M059J (cell line): ENCODE measurements at regions not wholly inside any gene's neighbourhood (a gene's known extent, or its start where the extent isn't known, plus 50 kb on each side); places are given as distances from the start of the nearest gene placed in this dataset.
"Not testable (repeated sequence)": the region's sequence is repeated elsewhere in the genome, so short reads cannot be mapped to it uniquely, and the experiment has no call there.

Experiments
- DNase-seq: peaks from one replicate; pipeline ENCODE4 v3.0.0-alpha.2; 2012; ENCODE audit warnings: low read depth

DNA sequence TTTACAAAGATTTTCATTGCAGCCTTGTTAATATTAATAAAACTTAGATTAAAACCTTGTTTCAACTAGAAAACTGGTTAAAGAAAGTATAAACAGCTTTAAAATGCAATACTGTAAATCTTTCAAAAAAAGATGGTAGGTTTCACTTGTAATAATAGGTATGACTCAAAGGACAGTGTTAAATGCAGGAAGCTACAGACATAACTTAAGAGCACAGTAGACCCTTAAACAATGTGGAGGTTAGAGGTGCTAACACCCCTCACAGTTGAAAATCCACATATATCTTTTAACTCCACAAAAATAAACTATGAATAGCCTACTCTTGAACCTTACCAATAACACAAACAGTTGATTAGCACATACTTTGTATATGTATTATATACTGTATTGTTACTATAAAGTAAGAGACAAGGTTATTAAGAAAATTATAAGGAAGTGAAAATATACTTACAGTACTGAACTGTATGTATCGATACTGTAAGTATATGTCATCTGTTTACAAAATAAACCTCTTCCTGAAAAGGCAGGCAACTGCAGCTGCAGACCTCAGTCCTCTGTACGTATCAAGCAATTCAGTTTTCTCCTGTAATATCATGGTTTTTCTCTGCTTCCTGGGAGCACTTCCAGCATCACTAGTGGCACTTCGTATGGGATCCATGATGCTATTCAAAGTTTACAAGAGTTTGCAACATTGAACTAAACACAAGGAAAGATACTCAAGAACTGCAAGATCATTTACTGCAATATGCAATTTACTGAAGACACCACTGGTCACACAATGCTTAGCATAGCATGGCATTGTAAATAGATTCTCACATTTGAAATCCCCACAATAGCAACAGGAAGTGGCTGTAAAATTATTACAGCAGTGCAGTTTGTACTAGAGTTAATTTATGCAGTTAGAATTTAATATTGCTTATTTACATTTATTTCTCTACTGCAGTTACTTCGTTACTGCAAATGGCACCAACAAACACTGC is 610.5 kb upstream of the LRRTM4 start:
- no peak for DNase-seq

DNA sequence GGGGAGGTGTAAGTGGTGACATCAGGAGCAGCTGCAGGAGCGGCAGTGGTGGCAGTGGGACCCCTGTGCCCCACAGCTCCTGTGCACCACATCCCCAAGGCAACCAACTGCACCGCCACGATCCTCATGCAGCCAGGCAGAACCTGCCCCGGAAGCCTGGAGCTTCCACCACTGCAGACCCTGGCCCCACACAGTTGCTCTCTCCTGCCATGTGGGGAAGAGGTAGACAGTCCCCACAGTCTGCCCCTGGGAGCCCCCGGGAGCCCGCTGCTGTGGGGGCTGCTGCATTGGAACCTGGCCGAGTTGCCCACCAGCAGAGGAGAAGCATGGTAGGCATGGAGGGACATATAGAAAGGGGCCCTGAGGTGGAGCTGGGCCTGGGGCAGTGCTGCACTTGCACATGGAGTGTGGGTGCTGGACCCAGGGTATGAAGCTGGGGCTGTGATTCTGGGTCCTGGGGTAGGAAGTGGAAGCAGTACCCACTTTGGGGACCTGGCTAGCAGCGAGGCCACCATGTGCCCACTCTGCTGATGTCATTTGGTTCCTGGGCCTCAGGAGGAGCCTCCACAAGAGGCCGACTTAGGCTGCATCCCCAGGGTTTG is 623.3 kb upstream of the LRRTM4 start:
- DNase-seq: no peak

DNA sequence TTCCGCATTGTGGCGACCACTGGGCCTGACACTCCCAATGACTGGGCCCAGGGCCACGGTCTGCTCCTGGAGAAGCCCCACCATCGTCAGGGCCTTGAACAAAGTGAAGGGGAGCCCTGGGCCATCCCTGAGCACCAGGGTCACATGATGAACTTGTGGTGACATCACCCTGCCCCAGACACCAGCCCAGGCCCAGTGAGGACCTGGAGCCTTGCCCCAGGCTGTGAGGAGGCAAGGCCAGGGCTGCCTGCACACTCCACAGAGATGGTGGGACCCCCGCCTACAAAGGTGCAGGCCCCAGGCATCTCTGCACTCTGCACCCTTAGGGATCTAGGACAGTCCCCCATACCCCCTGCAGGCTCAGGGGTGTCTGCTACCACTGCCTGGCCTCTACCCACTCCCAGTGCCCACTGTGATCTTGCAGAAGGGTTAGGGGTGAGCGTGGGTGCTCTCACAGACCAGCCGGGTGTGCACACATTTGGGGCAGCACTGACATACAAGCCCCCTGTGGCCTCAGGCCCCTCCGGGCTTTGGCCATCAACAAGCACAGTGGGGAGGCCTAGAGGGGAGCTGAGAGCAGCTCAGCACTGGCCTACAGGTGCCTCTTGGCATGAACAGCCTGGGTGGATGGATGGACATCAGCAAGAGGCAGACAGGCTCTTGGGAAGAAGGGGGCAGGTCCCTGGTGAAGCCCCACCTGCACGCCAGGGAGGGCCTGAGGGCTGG is 624.0 kb upstream of the LRRTM4 start:
- DNase-seq: no peak

DNA sequence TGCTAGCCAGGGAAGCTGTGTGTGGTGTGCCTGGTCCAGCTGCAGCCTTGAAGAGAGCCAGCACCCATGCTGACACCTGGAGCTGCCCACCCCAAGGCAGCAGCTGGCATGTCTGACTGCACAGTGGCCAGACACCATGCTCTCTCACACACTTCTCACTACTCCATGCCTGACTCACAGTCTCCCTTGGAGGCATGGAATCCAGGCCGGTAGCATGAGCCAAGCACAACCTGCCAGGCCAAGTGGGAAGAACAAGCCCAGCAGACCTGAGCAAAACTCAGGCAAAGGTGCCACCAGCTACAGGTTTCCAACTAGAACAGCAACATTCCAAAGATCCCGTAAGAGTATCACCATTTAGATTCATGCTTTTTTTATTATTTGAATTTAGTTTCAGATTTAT is 625.3 kb upstream of the LRRTM4 start:
- peak; percentile 38 for DNase-seq

DNA sequence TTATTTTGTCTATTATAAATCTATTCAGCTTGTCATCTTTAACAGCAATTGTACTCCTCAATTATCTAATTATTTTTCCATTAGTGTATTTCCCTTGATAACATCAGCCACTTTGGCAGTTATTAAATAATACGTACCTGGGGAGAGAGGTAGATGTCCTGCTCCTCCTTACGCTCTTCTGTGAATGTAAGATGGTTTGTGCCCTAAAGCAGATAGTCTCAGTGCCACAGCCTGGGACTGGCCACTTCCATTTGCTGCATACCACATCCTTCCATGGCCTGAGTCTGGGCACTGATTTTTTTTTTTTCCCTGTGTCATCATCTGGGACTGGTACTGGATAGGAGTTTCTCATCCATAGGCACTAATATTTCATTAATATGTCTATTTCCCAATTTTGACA is 632.4 kb upstream of the LRRTM4 start:
- DNase-seq: no peak

DNA sequence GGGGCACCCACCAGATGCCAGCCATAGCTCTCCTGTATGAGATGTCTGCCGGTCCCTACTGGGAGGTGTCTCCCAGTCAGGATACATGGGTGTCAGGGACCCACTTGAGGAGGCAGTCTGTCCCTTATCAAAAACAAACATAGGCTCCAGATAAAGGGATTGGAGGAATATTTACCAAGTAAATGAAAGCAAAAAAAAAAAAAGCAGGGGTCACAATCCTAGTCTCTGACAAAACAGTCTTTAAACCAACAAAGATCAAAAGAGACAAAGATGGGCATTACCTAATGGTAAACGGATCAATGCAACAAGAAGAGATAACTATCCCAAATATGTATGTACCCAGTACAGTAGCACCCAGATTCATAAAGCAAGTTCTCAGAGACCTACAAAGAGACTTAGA is 640.0 kb upstream of the LRRTM4 start:
- no peak for DNase-seq

DNA sequence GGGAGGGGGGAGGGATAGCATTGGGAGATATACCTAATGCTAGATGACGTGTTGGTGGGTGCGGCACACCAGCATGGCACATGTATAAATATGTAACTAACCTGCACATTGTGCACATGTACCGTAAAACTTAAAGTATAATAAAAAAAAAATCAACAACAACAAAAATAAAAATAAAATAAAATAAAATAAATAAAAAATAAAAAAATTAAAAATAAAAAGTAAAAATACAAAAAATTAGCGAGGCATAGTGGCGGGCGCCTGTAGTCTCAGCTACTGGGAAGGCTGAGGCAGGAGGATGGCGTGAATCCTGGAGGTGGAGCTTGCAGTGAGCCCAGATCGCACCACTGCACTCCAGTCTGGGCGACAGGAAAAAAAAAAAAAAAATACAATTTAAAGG is 650.0 kb upstream of the LRRTM4 start:
- not testable (repeated sequence) for DNase-seq

DNA sequence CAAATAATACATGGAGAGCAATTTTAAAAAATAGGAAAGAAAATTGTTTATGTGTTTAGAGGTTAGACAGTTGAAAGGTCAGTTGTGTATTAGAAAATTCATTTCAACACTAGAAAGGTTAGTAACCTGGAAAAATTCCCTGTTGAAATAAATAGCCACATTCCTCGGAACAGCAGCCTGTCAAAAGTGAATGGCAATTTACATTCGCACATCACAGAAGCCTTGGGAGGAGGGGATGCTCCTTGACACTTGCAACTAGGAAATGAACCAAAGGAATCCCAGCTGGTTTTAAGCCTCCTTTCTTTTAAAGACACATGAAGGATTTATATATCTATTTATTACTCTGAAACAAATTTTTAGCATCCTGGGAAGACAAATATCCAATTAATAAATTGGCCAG is 653.5 kb upstream of the LRRTM4 start:
- DNase-seq: no peak

DNA sequence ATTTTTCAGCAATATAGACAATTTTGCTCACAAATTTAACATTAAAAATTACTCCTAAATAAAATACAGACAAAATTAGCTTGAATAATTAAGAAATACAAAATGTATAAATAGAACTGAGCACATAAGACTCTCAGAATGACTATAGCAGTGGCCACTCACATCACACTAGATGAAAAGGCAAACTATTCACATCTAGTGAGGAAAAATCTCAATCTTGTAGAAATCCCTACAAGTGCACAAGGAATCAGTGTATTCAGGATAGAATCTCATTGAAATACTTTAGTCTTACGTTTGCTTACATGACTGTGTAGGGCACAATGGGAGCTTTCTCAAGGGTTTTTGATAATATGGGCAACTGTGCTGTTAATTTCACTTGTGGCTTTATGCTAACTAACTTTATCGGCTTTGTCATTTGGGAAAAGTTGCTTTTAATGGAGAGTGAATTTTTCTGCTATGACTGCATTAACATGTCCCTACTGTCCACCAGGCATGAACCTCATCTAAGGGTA is 678.9 kb upstream of the LRRTM4 start:
- DNase-seq: peak; percentile 13

DNA sequence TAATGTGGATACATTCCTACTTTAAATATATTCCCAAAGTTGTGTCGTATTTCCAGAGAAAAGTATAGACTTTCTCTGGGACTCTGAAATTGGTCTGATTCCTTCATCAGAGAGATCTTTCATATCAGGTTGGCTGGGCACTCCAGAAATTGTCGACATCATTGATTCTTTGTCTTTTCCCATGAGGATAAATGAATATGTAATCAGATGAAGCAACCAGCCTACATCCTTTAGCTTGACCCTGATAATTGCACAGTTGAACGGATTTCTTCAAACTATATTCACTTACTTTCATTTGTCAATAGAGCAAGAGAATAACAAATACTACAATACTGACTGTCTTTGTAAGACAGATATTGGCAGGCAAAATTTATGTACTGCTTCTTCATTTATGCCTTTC is 680.2 kb upstream of the LRRTM4 start:
- DNase-seq: no peak

DNA sequence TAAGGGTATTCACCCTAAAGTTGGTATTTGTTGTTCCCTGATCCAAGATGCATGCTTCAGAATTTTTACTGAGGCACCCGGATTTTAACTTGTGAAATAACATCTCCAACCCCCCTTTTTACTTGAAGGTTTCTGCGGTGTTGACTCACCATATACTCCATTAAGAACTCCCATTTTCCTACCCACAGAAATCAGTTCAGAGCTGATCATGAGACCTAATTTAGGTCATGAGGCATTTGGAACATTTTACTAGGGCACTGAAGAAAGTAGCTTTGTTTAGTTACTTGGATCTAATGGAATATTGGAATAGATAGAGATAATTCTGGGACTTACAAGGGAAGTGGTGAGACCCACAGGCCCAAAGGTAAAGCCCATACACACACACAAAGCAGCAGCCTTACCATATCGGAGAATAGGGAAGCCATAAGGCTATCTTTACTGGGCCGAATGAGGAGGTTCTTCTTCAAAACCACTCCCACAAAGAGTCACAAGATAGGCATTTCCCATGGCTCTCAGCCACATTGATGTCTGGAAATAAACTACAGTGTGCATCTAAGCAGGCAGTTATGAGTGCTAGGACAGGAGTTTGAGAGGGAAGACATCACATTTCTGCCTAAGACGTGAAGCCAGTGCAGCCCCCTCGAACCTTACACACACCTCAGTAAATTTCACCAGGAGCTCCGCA is 681.0 kb upstream of the LRRTM4 start:
- DNase-seq: peak; percentile 74

DNA sequence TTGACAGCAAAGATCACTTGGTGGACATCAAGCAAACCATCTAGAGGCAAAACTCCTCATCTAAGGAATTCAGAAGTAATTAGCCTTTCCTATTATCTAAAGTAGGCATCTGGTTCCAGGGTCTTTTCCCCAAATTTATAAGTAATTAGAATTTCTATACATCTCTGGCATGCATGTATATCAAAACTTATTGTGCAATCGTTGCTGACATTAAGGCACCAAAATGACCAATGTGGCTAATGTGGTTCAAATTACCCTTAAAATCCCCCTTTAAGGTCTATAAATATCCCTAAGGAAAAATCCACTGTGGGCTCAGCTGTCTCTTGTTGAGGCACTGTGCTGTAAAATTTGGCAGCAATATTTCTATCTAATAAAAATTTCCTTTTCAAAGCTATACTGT is 695.9 kb upstream of the LRRTM4 start:
- no peak for DNase-seq

DNA sequence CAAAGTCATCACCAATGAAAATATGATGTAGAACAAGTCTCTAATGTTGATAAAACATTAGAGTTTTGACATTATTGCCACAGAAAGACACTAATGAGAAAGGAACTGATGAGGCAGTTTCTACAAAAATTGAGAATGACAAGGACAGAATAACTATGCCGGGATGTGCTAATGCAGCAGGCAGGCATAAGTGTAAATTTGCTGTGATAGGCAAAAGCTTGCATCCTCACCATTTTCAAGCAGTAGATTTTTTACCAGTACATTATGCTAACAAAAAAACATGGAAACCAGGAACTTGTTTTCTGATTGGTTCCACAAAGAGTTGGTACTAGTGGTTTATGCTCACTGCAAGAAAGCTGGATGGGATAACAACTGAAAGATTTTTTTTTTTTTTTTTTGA is 715.5 kb upstream of the LRRTM4 start:
- no peak for DNase-seq

DNA sequence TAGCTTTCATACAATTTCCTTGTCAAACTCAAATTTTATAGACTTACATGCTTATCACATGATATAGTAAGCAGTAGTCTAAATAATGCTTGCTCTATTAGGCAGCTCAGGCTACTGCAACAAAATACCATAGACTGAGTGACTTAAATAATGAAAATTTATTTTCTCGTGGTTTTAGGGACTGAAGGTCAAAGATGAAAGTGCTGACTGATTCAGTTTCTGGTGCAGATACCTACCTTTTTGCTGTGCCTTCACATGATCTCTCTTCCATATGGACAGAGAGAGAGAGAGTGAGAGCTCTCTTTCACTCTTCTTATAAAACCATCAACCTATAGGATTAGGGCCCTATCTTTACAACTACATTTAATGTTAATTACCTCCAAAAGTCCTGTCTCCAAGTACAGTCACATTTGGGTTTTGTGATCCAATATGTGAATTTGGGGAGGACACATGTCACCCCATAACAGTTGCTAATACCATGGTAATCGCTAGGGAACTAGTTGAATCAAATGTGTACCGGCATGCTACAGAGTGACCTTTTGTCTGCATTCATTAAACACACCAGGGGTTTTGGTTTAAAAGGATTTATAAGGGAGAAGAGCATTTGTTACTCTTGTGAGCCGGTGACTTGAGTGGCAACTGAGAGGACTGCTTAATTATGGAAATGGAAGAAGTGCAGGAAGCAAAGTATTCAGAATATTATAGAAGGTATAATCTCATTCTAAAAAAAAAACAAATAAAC is 723.4 kb upstream of the LRRTM4 start:
- DNase-seq: no peak

DNA sequence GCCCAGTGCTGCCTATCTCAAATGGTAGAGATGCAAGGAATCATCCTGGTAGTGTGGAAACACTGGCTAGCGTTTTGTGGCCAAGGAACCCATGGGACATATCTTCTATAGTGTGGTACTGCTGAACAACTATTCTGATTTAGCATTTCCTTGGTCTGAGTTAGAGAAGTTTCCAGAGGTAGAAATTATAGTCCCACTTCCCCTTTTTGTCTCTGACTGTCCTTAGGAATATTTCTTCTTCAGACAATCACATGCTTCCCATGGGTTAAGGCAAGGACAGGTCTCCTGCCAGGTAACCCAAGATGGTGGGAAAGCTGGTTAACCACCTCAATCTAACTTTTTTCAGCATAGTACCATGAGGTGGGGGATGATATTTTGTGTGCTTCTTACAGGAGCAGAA is 729.5 kb upstream of the LRRTM4 start:
- no peak for DNase-seq

DNA sequence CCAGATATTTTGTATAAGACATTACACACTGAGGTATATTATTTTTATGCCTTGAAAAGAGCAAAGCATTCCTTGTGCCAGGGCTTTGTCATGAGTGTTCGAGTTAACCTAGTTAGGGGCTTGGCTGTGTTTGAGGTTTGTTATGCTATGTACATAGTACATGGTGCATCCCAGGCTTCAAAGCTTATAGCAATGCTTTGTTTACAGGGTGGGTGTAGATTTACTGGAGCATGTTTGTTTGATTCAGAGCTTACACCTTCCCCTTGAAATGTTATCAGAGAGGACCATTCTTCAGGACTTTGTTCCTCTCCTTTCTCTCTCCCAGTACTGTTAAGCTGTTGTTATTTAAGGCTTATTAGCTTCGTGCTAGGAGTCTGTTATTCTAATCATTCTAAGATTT is 738.7 kb upstream of the LRRTM4 start:
- DNase-seq: no peak

DNA sequence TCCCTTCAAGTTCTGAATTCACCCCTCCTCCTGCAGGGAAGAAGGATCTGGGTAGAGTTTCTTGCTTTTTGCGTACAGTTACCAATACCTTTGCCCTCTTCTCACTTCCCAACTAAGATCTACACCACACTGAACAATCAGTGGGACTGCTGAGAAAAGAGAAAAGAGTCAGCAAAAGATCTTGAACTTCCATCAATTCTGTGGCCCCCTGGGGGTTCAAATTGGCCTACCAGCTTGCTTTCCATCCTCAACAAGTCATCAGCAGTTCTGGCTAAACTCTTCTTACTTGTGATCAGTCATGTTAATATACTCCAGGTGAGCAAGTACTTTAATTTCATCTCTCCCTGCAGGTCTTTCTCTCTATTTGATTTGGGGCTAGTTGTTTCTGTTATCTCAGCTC is 739.3 kb upstream of the LRRTM4 start:
- DNase-seq: no peak

DNA sequence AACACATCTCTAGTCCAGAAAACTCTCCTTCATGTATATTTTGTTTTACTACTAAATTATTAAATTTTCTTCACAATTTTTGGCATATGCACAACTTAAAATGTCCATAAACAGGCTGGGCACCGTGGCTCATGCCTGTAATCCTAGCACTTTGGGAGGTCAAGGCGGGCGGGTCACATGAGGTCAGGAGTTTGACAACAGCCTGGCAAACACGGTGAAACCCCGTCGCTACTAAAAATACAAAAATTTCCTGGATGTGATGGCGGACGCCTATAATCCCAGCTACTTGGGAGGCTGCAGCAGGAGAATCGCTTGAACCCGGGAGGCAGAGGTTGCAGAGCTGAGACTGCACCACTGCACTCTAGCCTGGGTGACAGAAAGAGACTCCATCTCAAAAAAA is 739.9 kb upstream of the LRRTM4 start:
- DNase-seq: not testable (repeated sequence)

DNA sequence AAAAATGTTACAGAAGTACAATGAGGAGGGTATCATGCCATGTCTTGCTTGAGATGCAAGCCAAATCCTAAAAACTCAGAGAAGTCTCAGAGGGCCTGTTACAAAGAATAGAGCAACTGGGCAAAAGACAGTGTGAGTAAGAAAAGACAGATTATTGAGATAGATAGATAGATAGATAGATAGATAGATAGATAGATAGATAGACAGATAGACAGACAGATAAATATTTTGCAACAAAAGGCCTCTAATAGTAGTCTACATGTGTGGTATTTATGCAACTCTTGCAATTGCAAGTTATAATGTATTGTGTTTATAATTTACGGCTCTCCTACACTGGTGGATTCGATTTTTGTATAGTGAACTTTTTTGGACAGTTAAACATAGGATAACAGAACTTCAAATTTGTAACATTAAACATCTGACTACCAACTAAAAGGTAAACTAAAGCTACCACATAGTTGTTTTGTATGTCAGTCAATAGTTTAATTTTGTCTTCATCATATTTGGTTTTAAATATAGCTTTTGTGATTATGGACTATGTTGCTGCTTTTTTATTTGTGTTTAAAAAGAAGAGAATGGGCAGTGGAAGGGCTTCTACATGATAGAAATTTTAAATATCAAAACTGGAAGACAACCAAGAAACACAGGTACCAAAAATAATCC is 740.7 kb upstream of the LRRTM4 start:
- DNase-seq: no peak

DNA sequence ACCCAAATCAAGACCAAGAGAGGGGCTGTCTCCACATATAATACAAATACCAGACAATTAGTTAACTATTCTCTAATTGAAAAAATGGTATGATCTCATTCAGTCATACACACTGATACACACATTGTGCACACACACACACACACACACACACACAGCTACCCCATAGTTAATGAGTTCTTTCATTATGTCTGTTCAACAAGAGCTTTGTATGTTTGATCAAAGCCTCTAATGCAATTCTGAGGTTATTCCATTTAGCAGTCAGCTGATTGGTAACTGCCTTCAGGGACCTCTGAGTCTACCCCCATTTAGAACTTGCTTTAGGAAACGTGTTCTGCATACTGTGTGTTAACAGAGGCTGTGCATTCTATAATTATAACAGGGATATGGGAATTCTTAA is 741.4 kb upstream of the LRRTM4 start:
- DNase-seq: no peak

DNA sequence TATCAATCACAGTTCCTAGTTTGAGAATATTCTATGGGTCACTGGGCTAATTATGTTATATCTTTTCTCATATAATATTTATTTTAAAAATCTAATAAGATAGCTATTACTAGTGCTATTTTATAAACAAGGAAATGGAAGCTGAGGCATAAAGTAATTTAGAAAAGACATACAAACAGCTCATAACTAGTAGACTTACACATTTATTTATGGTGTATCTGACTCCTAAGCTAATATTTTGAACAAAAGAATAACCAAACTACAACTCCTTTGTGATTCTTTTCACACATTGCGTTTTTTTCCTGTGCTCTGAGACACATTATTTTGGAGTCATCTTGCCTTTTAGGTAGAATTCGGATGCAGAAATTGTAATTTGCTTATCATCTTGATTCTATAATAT is 742.0 kb upstream of the LRRTM4 start:
- DNase-seq: no peak
